HepG2 (cell line): ENCODE measurements at regions not wholly inside any gene's neighbourhood (a gene's known extent, or its start where the extent isn't known, plus 50 kb on each side); places are given as distances from the start of the nearest gene placed in this dataset.

Source experiments
- ATAC-seq: fragments of 200-7000 bp; cut with Tn5 transposase; 3 replicates; pipeline ENCODE4 v1.9.1; 2020; ENCODE audit warnings: mild to moderate bottlenecking, moderate library complexity
- BruUV-seq: library from RNA; stranded (reverse); fragments of 400-500 nt; replicated peaks from 2 replicates; lab custom pipeline; 2021; lab: Mats Ljungman, UMichigan
- CTCF ChIA-PET: fragments of 300-600 bp; formaldehyde crosslinking; extraction: SDS; loops from one replicate; lab custom pipeline; 2021; ENCODE audit warnings: low total read pairs, inconsistent platforms, low intra/inter-chr PET ratio; lab: Yijun Ruan, JAX
- POLR2A ChIA-PET: fragments of 350-600 bp; sonication (Branson Sonifier 250); formaldehyde crosslinking; loops from one replicate; lab custom pipeline; 2020; ENCODE audit warnings: antibody characterized with exemption, inconsistent platforms; lab: Yijun Ruan, JAX
- DNase-seq: peaks from one replicate; pipeline ENCODE4 v3.0.0-alpha.2; 2015; ENCODE audit warnings: low spot score
- FAIRE-seq: peaks from 3 replicates; lab custom pipeline; 2011; peaks lifted over from hg19 to GRCh38; lab: Jason Lieb, UNC
- H2AFZ ChIP-seq: one replicate; pipeline ENCODE4 v1.6.1; 2011; ENCODE audit warnings: low read length, inconsistent platforms
- H3K27ac ChIP-seq: fragments of 300-600 bp; 3 replicates; pipeline ENCODE4 v1.8.0; 2011; ENCODE audit warnings: mixed run types, mild to moderate bottlenecking, mixed read lengths, low read length, inconsistent platforms; ENCODE audit not compliant: insufficient read depth; ENCODE audit errors: extremely low read length
- H3K27me3 ChIP-seq, 2 experiments: fragments of 200-600 bp in 1 of 2; 2 replicates in 1 of 2; 3 replicates in 1 of 2; pipeline versions ENCODE4 v1.6.0 to v1.8.0; 2011; ENCODE audit warnings: low read length in 2 of 2, mild to moderate bottlenecking in 2 of 2, moderate library complexity in 2 of 2, inconsistent platforms in 1 of 2; ENCODE audit not compliant: insufficient read depth in 2 of 2, control insufficient read depth in 1 of 2
- H3K36me3 ChIP-seq, 2 experiments: fragments of 200-600 bp in 1 of 2; replicated peaks in 1 of 2; 2 replicates in 1 of 2; 3 replicates in 1 of 2; pipeline versions ENCODE4 v1.5.1 to v1.8.0; 2011; ENCODE audit warnings: low read length in 2 of 2, inconsistent platforms in 1 of 2; ENCODE audit not compliant: insufficient read depth in 2 of 2, control insufficient read depth in 1 of 2
- H3K4me1 ChIP-seq: 2 replicates; pipeline ENCODE4 v1.5.1; 2012; ENCODE audit warnings: low read length, inconsistent platforms; ENCODE audit not compliant: insufficient read depth
- H3K4me2 ChIP-seq: 2 replicates; pipeline ENCODE4 v1.6.0; 2011; ENCODE audit warnings: low read depth, low read length, inconsistent platforms
- H3K4me3 ChIP-seq, 3 experiments: fragments of 200-600 bp in 1 of 3; sonication (generic), shearing (Covaris generic) in 1 of 3; replicated peaks in 1 of 3; 2 replicates each; pipeline ENCODE4 v1.5.1; 2011 to 2016; ENCODE audit warnings: low read length in 3 of 3, inconsistent platforms in 2 of 3, low read depth in 2 of 3, mild to moderate bottlenecking in 2 of 3, control low read depth in 1 of 3, mixed read lengths in 1 of 3; ENCODE audit not compliant: insufficient read depth in 1 of 3
- H3K79me2 ChIP-seq: one replicate; pipeline ENCODE4 v1.6.1; 2011; ENCODE audit warnings: low read length, inconsistent platforms; ENCODE audit not compliant: insufficient read depth
- H3K9ac ChIP-seq: 2 replicates; pipeline ENCODE4 v1.6.0; 2011; ENCODE audit warnings: mild to moderate bottlenecking, low read depth, low read length, inconsistent platforms; ENCODE audit not compliant: insufficient read depth
- H3K9me3 ChIP-seq: 2 replicates; pipeline ENCODE4 v1.5.1; 2012; ENCODE audit warnings: mild to moderate bottlenecking, low read length
- H4K20me1 ChIP-seq: 2 replicates; pipeline ENCODE4 v1.6.0; 2011; ENCODE audit warnings: inconsistent platforms, mild to moderate bottlenecking, low read length, moderate library complexity; ENCODE audit not compliant: insufficient read depth
- CBFB ChIP-seq: sonication (generic); formaldehyde crosslinking; IDR thresholded peaks from 2 replicates; pipeline ENCODE4 v1.4.0; 2020; ENCODE audit warnings: missing genetic modification reagents
- CTCF ChIP-seq: sonication (generic); formaldehyde crosslinking; IDR thresholded peaks from 2 replicates; pipeline ENCODE4 v1.5.0; 2020; ENCODE audit warnings: mild to moderate bottlenecking, missing genetic modification reagents, moderate library complexity
- ELK4 ChIP-seq: sonication (generic); formaldehyde crosslinking; IDR thresholded peaks from 2 replicates; pipeline ENCODE4 v1.9.0; 2021; ENCODE audit warnings: missing genetic modification reagents, borderline replicate concordance
- FOSL1 ChIP-seq: sonication (generic); formaldehyde crosslinking; IDR thresholded peaks from 2 replicates; pipeline ENCODE4 v1.9.0; 2021; ENCODE audit warnings: missing genetic modification reagents, borderline replicate concordance
- FOXM1 ChIP-seq: sonication (generic); formaldehyde crosslinking; IDR thresholded peaks from 2 replicates; pipeline ENCODE4 v1.5.0; 2020; ENCODE audit warnings: missing genetic modification reagents
- HHEX ChIP-seq: IDR thresholded peaks from 2 replicates; pipeline ENCODE4 v1.6.1; 2016; ENCODE audit warnings: control low read depth
- HNF4A ChIP-seq: sonication (generic); formaldehyde crosslinking; IDR thresholded peaks from 2 replicates; pipeline ENCODE4 v1.4.0; 2020; ENCODE audit warnings: missing genetic modification reagents
- IKZF1 ChIP-seq: fragments of 450-650 bp; IDR thresholded peaks from 2 replicates; pipeline ENCODE4 v1.7.1; 2016
- KMT2B ChIP-seq: IDR thresholded peaks from 2 replicates; pipeline ENCODE4 v1.6.1; 2016; ENCODE audit warnings: missing genetic modification reagents, missing compliant biosample characterization
- MBD4 ChIP-seq: IDR thresholded peaks from 2 replicates; pipeline ENCODE4 v1.6.1; 2012; ENCODE audit warnings: low read length, inconsistent platforms, borderline replicate concordance
- NFKBIZ ChIP-seq: IDR thresholded peaks from 2 replicates; pipeline ENCODE4 v1.6.1; 2018; ENCODE audit warnings: missing genetic modification reagents, missing compliant biosample characterization
- TBP ChIP-seq: sonication (generic); formaldehyde crosslinking; IDR thresholded peaks from 2 replicates; pipeline ENCODE4 v1.5.0; 2020; ENCODE audit warnings: missing genetic modification reagents
- THAP8 ChIP-seq: sonication (generic); formaldehyde crosslinking; IDR thresholded peaks from 2 replicates; pipeline ENCODE4 v1.5.1; 2020; ENCODE audit warnings: missing genetic modification reagents, mild to moderate bottlenecking, borderline replicate concordance
- TRIM22 ChIP-seq: fragments of 450-650 bp; IDR thresholded peaks from 2 replicates; pipeline ENCODE4 v1.6.1; 2017
- XRCC5 ChIP-seq: fragments of 200-400 bp; formaldehyde crosslinking; optimal IDR thresholded peaks from 2 replicates; pipeline ENCODE3; 2017; ENCODE audit warnings: mild to moderate bottlenecking, low read length
- ZBTB20 ChIP-seq: sonication (generic); formaldehyde crosslinking; IDR thresholded peaks from 2 replicates; pipeline ENCODE4 v1.8.1; 2023; ENCODE audit warnings: missing genetic modification reagents, low read depth, mild to moderate bottlenecking, borderline replicate concordance
- ZMYM3 ChIP-seq: sonication (generic); formaldehyde crosslinking; IDR thresholded peaks from 2 replicates; pipeline ENCODE4 v1.5.1; 2020; ENCODE audit warnings: mild to moderate bottlenecking, missing genetic modification reagents
- ZNF101 ChIP-seq: sonication (generic); formaldehyde crosslinking; IDR thresholded peaks from 2 replicates; pipeline ENCODE4 v1.4.0; 2020; ENCODE audit warnings: mild to moderate bottlenecking, low read depth, missing genetic modification reagents, borderline replicate concordance
- ZNF432 ChIP-seq: sonication (generic); formaldehyde crosslinking; IDR thresholded peaks from 2 replicates; pipeline ENCODE4 v1.5.0; 2020; ENCODE audit warnings: missing genetic modification reagents, mild to moderate bottlenecking, borderline replicate concordance
- ZNF713 ChIP-seq: sonication (generic); formaldehyde crosslinking; IDR thresholded peaks from 2 replicates; pipeline ENCODE4 v1.4.0; 2020; ENCODE audit warnings: mild to moderate bottlenecking, missing genetic modification reagents
- WGBS: methylation state at CpG from one replicate; pipeline ENCODE4 v1.1.6; 2017; ENCODE audit warnings: low lambda C conversion rate; 5-methylcytosine and 5-hydroxymethylcytosine counted together
- in situ Hi-C: cut with HindIII; loops from 2 replicates; pipeline ENCODE4 v1.10.0; 2017; ENCODE audit warnings: low pct_unique_long_range_greater_than_20kb; ENCODE audit not compliant: extremely low pct_ligation_motif_present
- intact Hi-C: fragments of 100-400 bp; cut with micrococcal nuclease; formaldehyde crosslinking; loops from one replicate; pipeline ENCODE4 v1.10.0; 2022; ENCODE audit not compliant: unreplicated experiment

- Histone ChIP-seq H3K9me3 (peaks cover 4% of the 10 kb centered on the region; the same call in 1 of the 2 replicates), H3K4me2 (no peak overlapping the region), H3K27ac (no peak overlapping the region)
- ATAC-seq, result no peak
- TF ChIP-seq ZNF713 (CRISPR knock-in tag) (no peak), ZNF101 (CRISPR knock-in tag) (no peak), NFKBIZ (CRISPR knock-in tag) (no peak), HNF4A (no peak), CTCF (CRISPR knock-in tag) (no peak), IKZF1 (no peak), TBP (CRISPR knock-in tag) (no peak), ZBTB20 (no peak), XRCC5 (no peak), HHEX (no peak), THAP8 (no peak), FOSL1 (CRISPR knock-in tag) (no peak), ZMYM3 (CRISPR knock-in tag) (no peak), CBFB (CRISPR knock-in tag) (no peak), FOXM1 (CRISPR knock-in tag) (no peak), KMT2B (CRISPR knock-in tag) (no peak), MBD4 (no peak), TRIM22 (no peak), ELK4 (CRISPR knock-in tag) (no peak), ZNF432 (CRISPR knock-in tag) (no peak)
- TF ChIP-seq, all 625 proteins: peak for 0
- intact Hi-C loops (no loop called here), in situ Hi-C loops (no loop called here)
- no peak overlapping the region for H3K9ac ChIP-seq
- no peaks in the 10 kb centered on the region for H3K4me1 ChIP-seq
- H3K79me2 ChIP-seq, result no peaks in the 10 kb centered on the region
- no peaks in the 10 kb centered on the region for H4K20me1 ChIP-seq
- CTCF ChIA-PET, result no interaction called here
- POLR2A ChIA-PET, result no interaction called here
- FAIRE-seq (no peak), DNase-seq (no peak)
- 87% methylated on average over 1 of the region's 1 CpG for WGBS
- H3K4me3 ChIP-seq, result no peak overlapping the region
- BruUV-seq, result no TSS peak
- no peak overlapping the region for H2AFZ ChIP-seq
- no peaks in the 10 kb centered on the region for H3K36me3 ChIP-seq
- no peaks in the 10 kb centered on the region; a peak in 1 of 5 replicates for H3K27me3 ChIP-seq
These were observed 84.3 kb downstream of the COPS8 start for GRCh38 chr2:237170020-237170419.
